ENCODE measurements at regions not wholly inside any gene's neighbourhood (a gene's known extent, or its start where the extent isn't known, plus 50 kb on each side); places are given as distances from the start of the nearest gene placed in this dataset.
"Not testable (repeated sequence)": the region's sequence is repeated elsewhere in the genome, so short reads cannot be mapped to it uniquely, and the experiment has no call there.

DNA sequence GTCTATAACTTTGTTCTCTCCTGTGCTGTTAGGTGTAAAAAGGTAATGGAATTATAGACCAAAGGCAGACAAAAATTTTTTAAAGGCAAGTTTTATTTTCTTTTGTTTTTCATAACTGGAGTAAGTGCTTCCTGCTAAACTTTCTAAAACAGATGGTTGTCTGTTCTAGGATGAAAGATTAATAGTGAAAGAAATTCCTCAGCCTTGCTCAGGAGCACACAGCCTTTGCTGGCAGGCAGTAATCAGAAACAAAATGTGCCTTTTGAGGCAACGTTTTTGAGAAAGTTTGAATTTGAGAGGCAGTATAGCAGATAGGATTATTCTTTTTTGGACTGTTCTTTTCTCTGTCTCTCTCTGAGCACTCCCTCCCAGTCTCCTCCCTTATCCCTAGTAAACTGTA is 2749.5 kb downstream of the PCDH9 start:
- no peaks in the 10 kb centered on the region for H3K36me3 Mint-ChIP-seq
- ATAC-seq (ENCODE audit: low read depth) (no peak), DNase-seq (ENCODE audit: low spot score in 2 of 2) (no peak)
- H3K27ac Mint-ChIP-seq: no peak overlapping the region
- no peaks in the 10 kb centered on the region for H3K4me1 Mint-ChIP-seq
- H3K27me3 Mint-ChIP-seq: no peaks in the 10 kb centered on the region
- no peak overlapping the region for H3K4me3 Mint-ChIP-seq
- peaks cover 5% of the 10 kb centered on the region for H3K9me3 Mint-ChIP-seq

DNA sequence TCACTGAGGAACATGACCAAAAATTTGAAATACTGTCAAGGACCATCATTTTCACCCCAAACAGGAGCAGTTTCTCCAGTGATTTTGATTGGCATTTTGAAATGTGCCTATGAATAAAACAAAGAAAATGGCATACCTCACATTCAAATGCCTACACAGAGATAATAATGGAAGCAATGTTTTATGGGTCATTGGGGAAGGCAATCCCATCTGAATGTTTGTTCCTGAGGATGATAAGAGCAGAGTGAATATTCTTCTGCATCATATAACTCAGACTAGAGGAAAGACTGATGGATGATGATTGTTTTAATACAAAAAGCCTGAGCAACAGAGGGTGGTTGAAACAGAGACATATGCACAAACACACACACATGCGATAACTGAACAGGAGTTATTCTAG is 2749.9 kb downstream of the PCDH9 start:
- H3K27me3 Mint-ChIP-seq: no peaks in the 10 kb centered on the region
- ATAC-seq (ENCODE audit: low read depth) (no peak), DNase-seq (ENCODE audit: low spot score in 2 of 2) (no peak)
- no peaks in the 10 kb centered on the region for H3K36me3 Mint-ChIP-seq
- H3K9me3 Mint-ChIP-seq: peaks cover 6% of the 10 kb centered on the region
- no peak overlapping the region for H3K4me3 Mint-ChIP-seq
- no peak overlapping the region for H3K27ac Mint-ChIP-seq
- H3K4me1 Mint-ChIP-seq: no peaks in the 10 kb centered on the region

DNA sequence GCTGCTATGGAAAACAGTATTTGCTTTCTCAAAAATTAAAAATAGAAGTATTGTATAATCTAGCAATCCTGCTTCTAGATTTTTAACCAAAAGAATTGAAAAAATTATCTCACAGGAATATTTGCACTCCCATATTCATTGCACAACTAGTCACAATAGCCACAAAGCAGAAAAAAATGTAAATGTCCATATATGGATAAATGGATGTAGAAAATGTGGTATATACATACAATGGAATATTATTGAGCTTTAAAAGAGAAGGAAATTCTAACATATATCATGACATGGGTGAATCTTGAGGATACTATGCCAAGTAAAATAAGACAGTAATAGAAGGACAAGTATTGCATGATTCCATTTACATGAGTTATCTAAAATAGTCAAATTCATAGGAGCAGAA is 2753.0 kb downstream of the PCDH9 start:
- H3K4me3 Mint-ChIP-seq: no peak overlapping the region
- ATAC-seq (ENCODE audit: low read depth) (no peak), DNase-seq (ENCODE audit: low spot score in 2 of 2) (no peak)
- peaks cover 5% of the 10 kb centered on the region for H3K9me3 Mint-ChIP-seq
- no peak overlapping the region for H3K27ac Mint-ChIP-seq
- no peaks in the 10 kb centered on the region for H3K4me1 Mint-ChIP-seq
- H3K27me3 Mint-ChIP-seq: no peaks in the 10 kb centered on the region
- no peaks in the 10 kb centered on the region for H3K36me3 Mint-ChIP-seq

DNA sequence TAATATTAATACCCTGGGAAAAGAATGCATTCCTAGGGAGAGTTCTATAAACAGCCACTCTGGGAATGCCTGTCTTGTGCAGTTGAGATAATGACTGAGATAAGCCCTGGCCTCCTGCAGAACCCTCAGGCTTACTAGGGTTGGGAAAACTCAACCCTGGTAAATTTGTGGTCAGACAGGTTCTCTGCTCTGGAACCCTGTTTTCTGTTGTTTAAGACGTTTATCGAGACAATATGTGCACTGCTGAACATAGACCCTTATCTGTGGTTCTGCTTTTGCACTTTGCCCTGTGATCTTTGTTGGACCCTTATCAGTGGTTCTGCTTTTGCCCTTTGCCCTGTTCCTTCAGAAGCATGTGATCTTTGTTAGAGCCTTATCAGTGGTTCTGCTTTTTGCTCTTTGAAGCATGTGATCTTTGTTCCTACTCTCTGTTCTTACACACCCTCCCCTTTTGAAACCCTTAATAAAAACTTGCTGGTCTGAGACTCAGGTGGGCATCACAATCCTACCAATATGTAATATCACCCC is 2754.0 kb downstream of the PCDH9 start:
- H3K36me3 Mint-ChIP-seq; H3K4me3 Mint-ChIP-seq; H3K27ac Mint-ChIP-seq; H3K27me3 Mint-ChIP-seq; H3K9me3 Mint-ChIP-seq; H3K4me1 Mint-ChIP-seq; ATAC-seq (ENCODE audit: low read depth); DNase-seq (ENCODE audit: low spot score in 2 of 2): not testable (repeated sequence)

DNA sequence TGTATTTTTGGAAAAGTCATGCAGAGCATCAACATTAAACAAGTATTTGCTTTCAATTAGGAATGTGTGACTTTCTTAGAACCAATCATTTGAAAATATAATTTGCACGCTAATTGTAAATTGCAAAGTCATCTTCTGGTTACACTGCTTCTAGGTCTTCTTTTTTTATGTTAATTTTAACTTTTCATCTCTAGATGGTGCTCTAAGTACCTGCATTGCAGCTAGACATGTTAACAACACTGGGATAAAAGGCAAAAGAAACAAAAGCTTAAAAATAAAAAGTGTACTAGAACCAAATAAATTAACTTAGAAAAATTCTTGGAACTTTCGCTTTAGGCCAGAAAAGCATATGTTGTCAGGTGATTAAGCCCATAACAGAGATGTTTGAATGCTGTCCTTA is 2758.2 kb downstream of the PCDH9 start:
- Mint-ChIP-seq H3K4me1 (no peaks in the 10 kb centered on the region), H3K27me3 (no peaks in the 10 kb centered on the region), H3K36me3 (no peaks in the 10 kb centered on the region), H3K27ac (no peak overlapping the region), H3K4me3 (no peak overlapping the region), H3K9me3 (peaks cover 2% of the 10 kb centered on the region)
- no peak for DNase-seq (ENCODE audit: low spot score in 2 of 2)
- no peak for ATAC-seq (ENCODE audit: low read depth)

DNA sequence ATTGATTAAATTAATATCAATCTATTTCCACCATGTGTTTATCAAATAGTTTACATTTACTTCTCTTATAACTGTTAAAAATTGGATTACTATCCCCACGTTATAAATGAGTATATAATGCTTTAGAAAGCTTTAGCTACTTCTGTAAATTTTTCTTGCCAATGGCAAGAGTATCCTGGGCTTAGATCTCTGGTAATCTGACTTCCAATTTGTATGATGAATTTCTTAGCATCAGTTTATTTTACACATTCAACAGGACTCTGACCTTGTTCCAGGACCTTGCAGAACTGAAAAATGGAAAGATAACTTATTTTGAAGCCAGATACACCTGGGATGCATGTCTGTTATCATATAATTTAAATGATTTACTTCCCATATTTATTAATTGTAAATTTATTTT is 2759.4 kb downstream of the PCDH9 start:
- ATAC-seq (ENCODE audit: low read depth) (no peak), DNase-seq (ENCODE audit: low spot score in 2 of 2) (no peak)
- Mint-ChIP-seq H3K9me3 (peaks cover 2% of the 10 kb centered on the region), H3K4me1 (no peaks in the 10 kb centered on the region), H3K27ac (no peak overlapping the region), H3K4me3 (no peak overlapping the region), H3K27me3 (no peaks in the 10 kb centered on the region), H3K36me3 (no peaks in the 10 kb centered on the region)

DNA sequence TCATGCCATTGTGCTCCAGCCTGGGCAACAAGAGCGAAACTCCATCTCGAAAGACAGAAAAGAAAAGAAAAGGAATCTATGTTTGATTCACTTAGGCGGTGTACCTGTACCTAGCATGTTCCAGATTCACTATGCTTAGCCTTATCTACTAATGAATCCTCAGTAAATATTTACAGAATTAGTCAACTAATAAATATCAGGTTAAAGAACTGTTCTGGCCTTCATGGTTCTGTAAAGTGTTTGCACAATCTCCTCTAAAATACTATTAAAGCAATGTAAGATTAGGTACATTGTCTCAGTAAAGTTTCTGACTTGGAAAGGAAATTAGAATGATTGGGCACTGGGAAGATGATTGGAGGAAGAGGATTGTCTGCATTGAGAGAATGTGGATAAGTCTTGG is 2770.4 kb downstream of the PCDH9 start:
- no peaks in the 10 kb centered on the region for H3K4me1 Mint-ChIP-seq
- no peaks in the 10 kb centered on the region for H3K36me3 Mint-ChIP-seq
- no peaks in the 10 kb centered on the region for H3K27me3 Mint-ChIP-seq
- no peak for DNase-seq (ENCODE audit: low spot score in 2 of 2)
- H3K27ac Mint-ChIP-seq: no peak overlapping the region
- H3K9me3 Mint-ChIP-seq: peaks cover 1% of the 10 kb centered on the region
- H3K4me3 Mint-ChIP-seq: no peak overlapping the region
- ATAC-seq (ENCODE audit: low read depth): no peak

DNA sequence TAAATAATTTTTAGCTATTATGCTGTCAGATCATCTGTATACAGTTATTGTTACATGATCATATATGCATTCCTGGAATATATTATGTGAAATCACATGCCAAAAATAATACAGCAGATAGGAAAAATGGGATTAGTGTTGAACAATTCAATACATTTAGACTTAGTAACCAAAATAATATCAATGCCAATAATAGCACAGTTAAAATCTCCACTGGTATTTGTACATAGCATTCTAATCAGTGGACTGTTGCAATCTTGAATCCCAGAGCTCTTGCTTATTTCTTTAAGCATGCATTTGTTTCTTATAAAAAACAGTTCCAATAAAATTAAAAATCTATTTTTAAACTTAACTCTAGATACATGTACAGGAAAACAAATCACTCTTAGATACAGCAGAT is 2772.2 kb downstream of the PCDH9 start:
- no peaks in the 10 kb centered on the region for H3K4me1 Mint-ChIP-seq
- H3K36me3 Mint-ChIP-seq: no peaks in the 10 kb centered on the region
- peaks cover 4% of the 10 kb centered on the region for H3K9me3 Mint-ChIP-seq
- ATAC-seq (ENCODE audit: low read depth) (no peak), DNase-seq (ENCODE audit: low spot score in 2 of 2) (no peak)
- H3K4me3 Mint-ChIP-seq: no peak overlapping the region
- no peaks in the 10 kb centered on the region for H3K27me3 Mint-ChIP-seq
- no peak overlapping the region for H3K27ac Mint-ChIP-seq

DNA sequence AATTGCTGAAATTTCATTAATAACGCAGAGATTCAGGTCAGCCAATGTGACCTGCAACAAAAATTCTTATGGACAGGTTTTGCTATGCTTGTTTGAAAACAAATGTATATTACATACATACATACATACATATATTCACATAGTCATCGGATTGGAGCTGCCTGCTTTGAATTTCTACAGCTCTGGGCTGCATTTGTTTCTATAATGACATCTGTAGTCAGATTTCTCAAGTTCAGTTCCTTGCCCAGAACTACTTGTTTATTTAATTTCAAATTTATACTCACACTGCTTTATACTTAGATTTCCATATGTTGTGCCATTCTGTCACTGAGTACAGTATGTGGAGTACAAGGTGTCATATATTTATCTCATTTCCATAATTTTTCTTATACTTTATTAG is 2775.0 kb downstream of the PCDH9 start:
- Mint-ChIP-seq H3K27ac (no peak overlapping the region), H3K36me3 (no peaks in the 10 kb centered on the region), H3K4me3 (no peak overlapping the region), H3K4me1 (no peaks in the 10 kb centered on the region), H3K9me3 (peaks cover 3% of the 10 kb centered on the region), H3K27me3 (no peaks in the 10 kb centered on the region)
- DNase-seq (ENCODE audit: low spot score in 2 of 2): no peak
- ATAC-seq (ENCODE audit: low read depth): no peak

DNA sequence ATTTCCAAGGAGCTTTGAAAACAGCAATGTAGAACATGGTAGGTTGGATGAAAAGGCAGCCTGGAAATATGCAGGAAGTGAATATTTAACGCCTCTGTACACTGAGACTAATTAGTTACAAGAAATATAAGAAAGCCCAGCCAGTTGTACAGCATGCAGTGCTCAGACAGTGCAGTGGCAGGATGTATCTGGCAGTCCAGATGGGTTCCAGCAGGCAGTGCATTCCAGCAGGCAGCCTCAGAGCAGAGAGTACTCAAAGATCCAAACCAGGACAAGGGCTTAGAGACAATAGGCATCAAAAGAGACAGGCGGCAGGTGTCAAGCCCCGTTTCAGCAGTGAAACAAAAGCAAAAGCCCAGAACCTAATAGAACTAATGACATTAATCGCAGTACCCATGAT is 2776.3 kb downstream of the PCDH9 start:
- Mint-ChIP-seq H3K27ac (no peak overlapping the region), H3K9me3 (peaks cover 3% of the 10 kb centered on the region), H3K4me1 (no peaks in the 10 kb centered on the region), H3K4me3 (no peak overlapping the region), H3K27me3 (no peaks in the 10 kb centered on the region), H3K36me3 (no peaks in the 10 kb centered on the region)
- DNase-seq (ENCODE audit: low spot score in 2 of 2) (no peak), ATAC-seq (ENCODE audit: low read depth) (no peak)

DNA sequence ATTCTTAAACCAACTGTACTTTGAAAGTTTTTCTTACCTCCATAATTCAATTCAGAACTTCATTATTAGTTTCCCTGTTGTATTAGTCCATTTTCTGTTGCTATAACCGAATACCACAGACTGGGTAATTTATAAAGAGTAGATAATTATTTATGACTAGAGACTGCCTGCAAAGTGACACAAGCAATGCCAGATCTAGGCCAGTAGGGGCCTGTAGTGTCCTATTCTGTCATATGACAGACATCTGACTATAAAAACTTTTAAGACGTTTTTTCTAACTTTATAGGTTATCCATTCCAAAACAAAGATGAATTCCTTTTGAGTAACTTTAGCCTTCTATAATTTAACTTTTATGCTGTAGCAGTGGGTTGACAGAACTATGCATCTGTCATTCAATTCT is 2783.8 kb downstream of the PCDH9 start:
- H3K27ac Mint-ChIP-seq: no peak overlapping the region
- H3K4me3 Mint-ChIP-seq: no peak overlapping the region
- peaks cover 1% of the 10 kb centered on the region for H3K9me3 Mint-ChIP-seq
- H3K4me1 Mint-ChIP-seq: no peaks in the 10 kb centered on the region
- no peaks in the 10 kb centered on the region for H3K27me3 Mint-ChIP-seq
- no peak for ATAC-seq (ENCODE audit: low read depth)
- no peaks in the 10 kb centered on the region for H3K36me3 Mint-ChIP-seq
- DNase-seq (ENCODE audit: low spot score in 2 of 2): no peak

DNA sequence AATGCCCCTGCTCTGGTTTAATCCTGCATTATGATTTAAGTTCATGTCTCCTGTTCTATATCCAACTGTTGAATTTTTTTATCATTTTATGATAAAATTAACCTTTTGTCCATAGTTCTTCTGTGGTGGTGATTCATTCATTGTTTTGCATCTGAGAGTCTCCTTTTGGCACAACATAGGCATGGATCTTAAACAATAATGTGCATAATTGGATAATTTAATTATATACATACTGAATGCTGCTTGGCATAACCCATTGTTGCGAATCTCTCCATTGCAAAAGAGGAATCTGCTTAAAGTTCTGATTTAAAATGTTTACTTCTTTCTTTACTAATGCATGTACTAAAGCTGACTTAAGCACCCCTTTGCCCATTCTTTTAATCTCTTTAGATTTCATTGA is 2788.4 kb downstream of the PCDH9 start:
- no peak for DNase-seq (ENCODE audit: low spot score in 2 of 2)
- Mint-ChIP-seq H3K4me3 (no peak overlapping the region), H3K27me3 (no peaks in the 10 kb centered on the region), H3K9me3 (peaks cover 3% of the 10 kb centered on the region), H3K27ac (no peak overlapping the region), H3K4me1 (no peaks in the 10 kb centered on the region), H3K36me3 (no peaks in the 10 kb centered on the region)
- no peak for ATAC-seq (ENCODE audit: low read depth)

DNA sequence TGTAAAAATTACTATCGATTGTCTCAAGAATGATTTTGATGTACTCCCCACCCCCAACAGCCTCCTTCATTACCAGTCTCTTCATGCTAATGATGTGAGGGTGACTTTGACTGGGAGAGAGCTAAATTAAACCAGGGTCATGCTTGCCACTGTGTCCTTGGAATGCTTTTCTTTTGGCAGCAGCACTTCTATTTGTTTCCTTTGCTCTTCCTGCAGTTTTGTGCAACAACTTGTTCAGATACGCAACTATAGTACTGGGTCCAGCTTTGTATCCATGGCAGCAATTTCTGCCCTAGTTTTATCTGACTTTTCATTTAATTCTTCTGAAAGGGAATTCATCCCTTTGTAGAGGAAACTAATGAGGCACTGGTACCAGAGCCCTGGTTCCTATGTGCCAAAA is 2792.1 kb downstream of the PCDH9 start:
- peaks cover 3% of the 10 kb centered on the region for H3K9me3 Mint-ChIP-seq
- H3K4me3 Mint-ChIP-seq: no peak overlapping the region
- DNase-seq (ENCODE audit: low spot score in 2 of 2) (no peak), ATAC-seq (ENCODE audit: low read depth) (no peak)
- H3K27ac Mint-ChIP-seq: no peak overlapping the region
- H3K4me1 Mint-ChIP-seq: no peaks in the 10 kb centered on the region
- H3K36me3 Mint-ChIP-seq: no peaks in the 10 kb centered on the region
- H3K27me3 Mint-ChIP-seq: no peaks in the 10 kb centered on the region

DNA sequence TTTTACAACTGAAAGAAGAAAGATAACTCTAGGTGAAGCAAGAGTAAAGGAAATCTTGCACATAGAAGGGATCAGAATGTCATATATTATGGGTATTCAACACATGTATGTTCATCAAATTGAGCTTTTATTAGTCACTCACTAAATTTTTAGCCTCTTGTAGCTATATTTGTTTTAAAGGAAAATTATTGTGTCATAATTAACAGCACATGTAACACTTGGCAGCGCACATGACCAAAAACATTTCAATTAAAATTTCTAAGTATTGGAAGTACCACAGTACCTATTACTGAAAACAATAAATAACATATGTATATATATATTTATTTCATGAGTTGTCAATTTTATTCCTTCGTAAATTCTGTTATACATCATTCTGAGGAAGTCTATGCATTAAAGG is 2800.4 kb downstream of the PCDH9 start:
- H3K4me1 Mint-ChIP-seq: no peaks in the 10 kb centered on the region
- H3K27ac Mint-ChIP-seq: no peak overlapping the region
- no peaks in the 10 kb centered on the region for H3K27me3 Mint-ChIP-seq
- no peaks in the 10 kb centered on the region for H3K36me3 Mint-ChIP-seq
- peaks cover 2% of the 10 kb centered on the region for H3K9me3 Mint-ChIP-seq
- ATAC-seq (ENCODE audit: low read depth) (no peak), DNase-seq (ENCODE audit: low spot score in 2 of 2) (no peak)
- no peak overlapping the region for H3K4me3 Mint-ChIP-seq

DNA sequence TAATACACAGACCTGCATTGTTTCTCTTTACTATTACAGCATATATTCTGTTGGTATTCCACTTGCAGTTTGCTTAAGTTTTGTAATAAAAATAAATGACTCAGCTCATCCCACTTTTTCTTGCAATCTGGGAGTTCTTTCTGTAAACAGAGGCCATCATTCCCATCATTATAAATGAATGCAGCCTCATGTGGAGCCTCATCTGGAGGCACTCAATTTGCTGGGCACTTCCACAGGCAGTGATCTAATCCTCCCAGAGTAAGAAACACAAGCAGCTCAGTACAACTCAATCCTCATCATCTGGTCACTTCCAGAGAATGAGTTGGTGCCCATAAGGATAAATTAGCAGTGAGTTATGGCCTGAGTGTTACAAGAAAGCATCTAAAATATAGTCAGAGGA is 2801.9 kb downstream of the PCDH9 start:
- peaks cover 2% of the 10 kb centered on the region for H3K9me3 Mint-ChIP-seq
- no peaks in the 10 kb centered on the region for H3K36me3 Mint-ChIP-seq
- H3K4me1 Mint-ChIP-seq: no peaks in the 10 kb centered on the region
- no peak for ATAC-seq (ENCODE audit: low read depth)
- H3K27ac Mint-ChIP-seq: no peak overlapping the region
- DNase-seq (ENCODE audit: low spot score in 2 of 2): no peak
- H3K4me3 Mint-ChIP-seq: no peak overlapping the region
- no peaks in the 10 kb centered on the region for H3K27me3 Mint-ChIP-seq

DNA sequence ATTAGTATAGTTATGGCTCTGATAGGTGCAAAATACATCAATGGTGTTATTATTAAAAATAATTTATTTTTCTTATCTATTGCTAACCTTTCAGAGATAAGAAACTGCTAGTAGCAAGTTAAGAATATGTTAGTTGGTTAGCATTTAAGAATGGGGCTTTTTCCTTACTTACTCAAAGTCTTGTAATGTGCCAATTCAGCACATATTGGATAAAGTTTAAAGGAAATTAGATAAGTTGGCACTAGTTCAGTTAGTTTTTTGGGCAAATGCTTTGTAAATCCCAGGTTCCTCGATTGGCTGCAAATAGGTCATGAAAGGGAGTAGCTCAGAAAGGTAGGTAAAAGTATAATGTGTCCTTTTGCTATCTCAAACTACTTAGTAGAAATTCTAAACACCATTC is 2806.7 kb downstream of the PCDH9 start:
- Mint-ChIP-seq H3K36me3 (no peaks in the 10 kb centered on the region), H3K9me3 (peaks cover 2% of the 10 kb centered on the region), H3K4me3 (no peak overlapping the region), H3K27me3 (no peaks in the 10 kb centered on the region), H3K4me1 (no peaks in the 10 kb centered on the region), H3K27ac (no peak overlapping the region)
- ATAC-seq (ENCODE audit: low read depth) (no peak), DNase-seq (ENCODE audit: low spot score in 2 of 2) (no peak)

All from memory B cell (primary cell).